K562 (cell line): ENCODE measurements at regions not wholly inside any gene's neighbourhood (a gene's known extent, or its start where the extent isn't known, plus 50 kb on each side); places are given as distances from the start of the nearest gene placed in this dataset.

Experiments used
- ATAC-seq: fragments of 200-7000 bp; cut with Tn5 transposase; 3 replicates; pipeline ENCODE4 v1.9.1; 2020; ENCODE audit warnings: moderate library complexity
- BruUV-seq: library from RNA; stranded (reverse); fragments of 400-500 nt; replicated peaks from 2 replicates; lab custom pipeline; 2021; lab: Mats Ljungman, UMichigan
- CTCF ChIA-PET: fragments of 300-600 bp; formaldehyde crosslinking; extraction: SDS; loops from one replicate; lab custom pipeline; 2021; ENCODE audit warnings: low intra/inter-chr PET ratio; lab: Yijun Ruan, JAX
- POLR2A ChIA-PET: fragments of 300-600, 350-650 bp; sonication (Branson Sonifier 250); formaldehyde crosslinking; extraction: SDS; loops from one replicate; lab custom pipeline; 2021; ENCODE audit warnings: antibody characterized with exemption, inconsistent platforms; lab: Yijun Ruan, JAX
- DNase-seq, 4 experiments: peaks; one replicate each; pipeline versions ENCODE4 v3.0.0 to v3.0.0-alpha.2; 2011 to 2018; ENCODE audit warnings: low spot score in 3 of 4, mixed read lengths in 3 of 4; ENCODE audit errors: extremely low read depth in 1 of 4
- FAIRE-seq: peaks from 2 replicates; lab custom pipeline; 2011; peaks lifted over from hg19 to GRCh38; lab: Jason Lieb, UNC
- H2AFZ ChIP-seq: 2 replicates; pipeline ENCODE4 v1.6.0; 2011; ENCODE audit warnings: low read depth, low read length, control low read depth, inconsistent platforms
- H3K27ac ChIP-seq: fragments of 200-600 bp; 3 replicates; pipeline ENCODE4 v1.8.0; 2011; ENCODE audit warnings: low read depth, mild to moderate bottlenecking, control low read depth, inconsistent platforms, low read length, moderate library complexity, mixed read lengths; ENCODE audit errors: extremely low read depth
- H3K27me3 ChIP-seq, 2 experiments: fragments of 300-600 bp in 1 of 2; 2 replicates in 1 of 2; 3 replicates in 1 of 2; pipeline versions ENCODE4 v1.6.0 to v1.8.0; 2011; ENCODE audit warnings: inconsistent platforms in 2 of 2, low read length in 2 of 2, mild to moderate bottlenecking in 1 of 2, mixed read lengths in 1 of 2, moderate library complexity in 1 of 2; ENCODE audit not compliant: control insufficient read depth in 2 of 2, insufficient read depth in 2 of 2
- H3K36me3 ChIP-seq: fragments of 300-600 bp; 3 replicates; pipeline ENCODE4 v1.8.0; 2011; ENCODE audit warnings: mild to moderate bottlenecking, low read length, inconsistent platforms; ENCODE audit not compliant: control insufficient read depth, insufficient read depth
- H3K4me1 ChIP-seq, 2 experiments: fragments of 200-600 bp in 1 of 2; replicated peaks in 1 of 2; 2 replicates in 1 of 2; 3 replicates in 1 of 2; pipeline versions ENCODE4 v1.5.1 to v1.8.0; 2011; ENCODE audit warnings: inconsistent platforms in 2 of 2, low read length in 2 of 2, mild to moderate bottlenecking in 1 of 2, mixed read lengths in 1 of 2, moderate library complexity in 1 of 2; ENCODE audit not compliant: control insufficient read depth in 2 of 2, insufficient read depth in 2 of 2
- H3K4me2 ChIP-seq: 2 replicates; pipeline ENCODE4 v1.6.1; 2011; ENCODE audit warnings: low read length, control low read depth, inconsistent platforms, mixed read lengths; ENCODE audit not compliant: insufficient read depth
- H3K4me3 ChIP-seq: fragments of 200-600 bp; sonication (generic), shearing (Covaris generic); 2 replicates; pipeline ENCODE4 v1.5.1; 2016; ENCODE audit warnings: control low read depth, inconsistent platforms
- H3K79me2 ChIP-seq: fragments of 200-600 bp; 3 replicates; pipeline ENCODE4 v1.8.0; 2011; ENCODE audit warnings: low read length, inconsistent platforms; ENCODE audit not compliant: control insufficient read depth, insufficient read depth
- H3K9ac ChIP-seq, 2 experiments: 2 replicates each; pipeline versions ENCODE4 v1.6.0 to v1.6.1; 2011; ENCODE audit warnings: low read depth in 2 of 2, low read length in 2 of 2, control low read depth in 1 of 2, inconsistent platforms in 1 of 2, mild to moderate bottlenecking in 1 of 2, mixed read lengths in 1 of 2; ENCODE audit not compliant: insufficient read depth in 1 of 2
- H3K9me1 ChIP-seq: one replicate; pipeline ENCODE4 v1.6.0; 2011; ENCODE audit warnings: inconsistent platforms, mild to moderate bottlenecking, low read length, moderate library complexity; ENCODE audit not compliant: control insufficient read depth, insufficient read depth
- H3K9me3 ChIP-seq: replicated peaks from 2 replicates; pipeline ENCODE4 v1.5.1; 2011; ENCODE audit warnings: low read depth, low read length, inconsistent platforms; ENCODE audit not compliant: control insufficient read depth, insufficient read depth
- H4K20me1 ChIP-seq: replicated peaks from 2 replicates; pipeline ENCODE4 v1.6.1; 2011; ENCODE audit warnings: low read length, inconsistent platforms, mixed read lengths; ENCODE audit not compliant: control insufficient read depth, insufficient read depth
- ARNT ChIP-seq, 2 experiments: fragments of 450-650 bp; IDR thresholded peaks; 2 replicates each; pipeline ENCODE4 v1.6.1; 2016; ENCODE audit warnings: mild to moderate bottlenecking in 1 of 2
- RCOR1 ChIP-seq, 2 experiments: IDR thresholded peaks; 2 replicates each; pipeline ENCODE4 v1.6.1; 2012; ENCODE audit warnings: low read depth in 2 of 2, low read length in 2 of 2, borderline replicate concordance in 1 of 2, improper control_type of control experiment in 1 of 2
- SMARCA4 ChIP-seq: fragments of 450-650 bp; IDR thresholded peaks from 2 replicates; pipeline ENCODE4 v1.6.1; 2016
- WGBS: fragments of 100-300 bp; shearing (Covaris generic); methylation state at CpG from one replicate; pipeline ENCODE4 v1.1.6; 2016; ENCODE audit warnings: low coverage, mixed read lengths; ENCODE audit not compliant: insufficient coverage; ENCODE audit errors: missing lambda C conversion rate; 5-methylcytosine and 5-hydroxymethylcytosine counted together
- in situ Hi-C: fragments of 300-500 bp; cut with MboI; formaldehyde crosslinking; loops from 4 replicates; pipeline ENCODE4 v1.15.0; 2018; ENCODE audit warnings: inconsistent platforms, mixed read lengths
- intact Hi-C: fragments of 100-400 bp; cut with micrococcal nuclease; formaldehyde crosslinking; loops from 2 replicates; pipeline ENCODE4 v1.14.2; 2022
- TF ChIP-seq, protein P1 (sequence below): sonication (generic); formaldehyde crosslinking; IDR thresholded peaks from 2 replicates; pipeline ENCODE4 v1.8.0; 2022; ENCODE audit warnings: mild to moderate bottlenecking, missing genetic modification reagents
- TF ChIP-seq, protein P2 (sequence below): fragments of 250-450 bp; sonication (Bioruptor Pico); IDR thresholded peaks from 2 replicates; pipeline ENCODE4 v1.8.0; 2022; ENCODE audit warnings: moderate library complexity, mild to moderate bottlenecking, inconsistent platforms

DNA sequence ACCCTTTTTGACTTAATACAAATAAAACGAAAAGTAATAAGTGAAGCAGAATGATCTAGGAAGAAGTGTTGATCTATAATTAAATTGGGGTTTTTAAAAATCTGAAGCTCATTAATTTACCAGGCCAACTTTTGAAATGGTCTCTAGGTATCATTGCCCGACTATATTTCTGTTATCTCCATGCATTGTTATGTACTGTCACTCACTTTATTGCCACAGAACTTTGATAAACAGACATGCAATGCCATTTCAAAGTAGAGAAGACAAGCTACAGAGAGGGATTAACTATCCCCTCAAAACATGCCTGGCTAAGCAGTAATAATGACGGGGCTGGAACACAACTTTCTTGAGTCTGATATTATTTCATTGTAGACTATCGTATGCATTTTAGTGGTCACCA lies 147.6 kb upstream of the ITGA4 start:
- H3K9me1 ChIP-seq, result no peaks in the 10 kb centered on the region
- H3K9me3 ChIP-seq, result no peaks in the 10 kb centered on the region; the same call in 1 of the 2 replicates
- no peaks in the 10 kb centered on the region for H4K20me1 ChIP-seq
- CTCF ChIA-PET, result no interaction called here
- no peak for DNase-seq
- no peak for FAIRE-seq
- under 1% methylated on average over 4 of the region's 4 CpGs for WGBS
- no peak overlapping the region for H3K27ac ChIP-seq
- H3K9ac ChIP-seq, result no peak overlapping the region
- ATAC-seq, result no peak
- intact Hi-C loops, result no loop called here
- TF ChIP-seq SMARCA4 (no peak), ARNT (IDR thresholded peaks at IDR 0.05) (no peak), RCOR1 (IDR thresholded peaks at IDR 0.05; ENCODE audit: borderline replicate concordance in 1 of 2, low read depth in 2 of 2, low read length in 2 of 2) (no peak)
- TF ChIP-seq, protein P1, sequence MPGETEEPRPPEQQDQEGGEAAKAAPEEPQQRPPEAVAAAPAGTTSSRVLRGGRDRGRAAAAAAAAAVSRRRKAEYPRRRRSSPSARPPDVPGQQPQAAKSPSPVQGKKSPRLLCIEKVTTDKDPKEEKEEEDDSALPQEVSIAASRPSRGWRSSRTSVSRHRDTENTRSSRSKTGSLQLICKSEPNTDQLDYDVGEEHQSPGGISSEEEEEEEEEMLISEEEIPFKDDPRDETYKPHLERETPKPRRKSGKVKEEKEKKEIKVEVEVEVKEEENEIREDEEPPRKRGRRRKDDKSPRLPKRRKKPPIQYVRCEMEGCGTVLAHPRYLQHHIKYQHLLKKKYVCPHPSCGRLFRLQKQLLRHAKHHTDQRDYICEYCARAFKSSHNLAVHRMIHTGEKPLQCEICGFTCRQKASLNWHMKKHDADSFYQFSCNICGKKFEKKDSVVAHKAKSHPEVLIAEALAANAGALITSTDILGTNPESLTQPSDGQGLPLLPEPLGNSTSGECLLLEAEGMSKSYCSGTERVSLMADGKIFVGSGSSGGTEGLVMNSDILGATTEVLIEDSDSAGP (CRISPR knock-in tag), result no peak
- TF ChIP-seq, protein P2, sequence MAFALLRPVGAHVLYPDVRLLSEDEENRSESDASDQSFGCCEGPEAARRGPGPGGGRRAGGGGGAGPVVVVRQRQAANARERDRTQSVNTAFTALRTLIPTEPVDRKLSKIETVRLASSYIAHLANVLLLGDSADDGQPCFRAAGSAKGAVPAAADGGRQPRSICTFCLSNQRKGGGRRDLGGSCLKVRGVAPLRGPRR (CRISPR knock-in tag), result no peak
- TF ChIP-seq, all 486 proteins: peak for 0
- no peaks in the 10 kb centered on the region for H3K4me1 ChIP-seq
- no TSS peak for BruUV-seq
- H3K4me3 ChIP-seq, result no peak overlapping the region
- POLR2A ChIA-PET, result no interaction called here
- H2AFZ ChIP-seq, result no peak overlapping the region
- H3K79me2 ChIP-seq, result no peaks in the 10 kb centered on the region
- in situ Hi-C loops, result no loop called here
- H3K27me3 ChIP-seq, result no peaks in the 10 kb centered on the region
- no peak overlapping the region for H3K4me2 ChIP-seq
- H3K36me3 ChIP-seq, result no peaks in the 10 kb centered on the region
